ENCODE measurements at regions not wholly inside any gene's neighbourhood (a gene's known extent, or its start where the extent isn't known, plus 50 kb on each side); places are given as distances from the start of the nearest gene placed in this dataset.

DNA sequence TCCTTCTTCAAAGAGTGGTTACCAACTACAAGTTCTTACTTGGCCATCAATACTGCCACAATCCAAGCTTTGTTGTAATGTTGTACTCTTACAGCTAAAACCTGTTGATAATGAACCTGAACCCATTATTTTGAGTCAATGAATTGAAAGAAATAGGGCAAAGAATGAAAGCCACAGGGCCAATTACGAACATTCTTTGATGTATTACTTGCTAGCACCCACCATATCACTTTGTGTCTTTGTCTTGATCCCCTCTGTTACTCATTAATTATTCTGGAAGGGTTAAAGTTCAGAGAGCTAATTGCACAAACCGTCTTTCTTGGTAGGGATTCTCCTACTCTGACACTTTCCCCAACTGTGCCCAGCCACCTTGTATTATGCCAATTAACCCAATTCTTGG is 53.2 kb upstream of the TFEC start:
- TF ChIP-seq CTCF (IDR thresholded peaks at IDR 0.05) (no peak), POLR2A (IDR thresholded peaks at IDR 0.05) (no peak), EP300 (IDR thresholded peaks at IDR 0.05) (no peak), POLR2AphosphoS5 (IDR thresholded peaks at IDR 0.05) (no peak)
- Histone ChIP-seq H3K27me3 (no peaks in the 10 kb centered on the region), H3K4me1 (no peaks in the 10 kb centered on the region), H3K27ac (no peak overlapping the region), H3K4me3 (no peak overlapping the region), H3K9me3 (no peaks in the 10 kb centered on the region), H3K36me3 (no peaks in the 10 kb centered on the region)
- DNase-seq, result no peak
- intact Hi-C loops (cut with DNase I; ENCODE audit: low total_unique reads), result no loop called here
- 34 to 41% (median 37%) methylated on average over 2 of the region's 2 CpGs for WGBS, 5 donors

DNA sequence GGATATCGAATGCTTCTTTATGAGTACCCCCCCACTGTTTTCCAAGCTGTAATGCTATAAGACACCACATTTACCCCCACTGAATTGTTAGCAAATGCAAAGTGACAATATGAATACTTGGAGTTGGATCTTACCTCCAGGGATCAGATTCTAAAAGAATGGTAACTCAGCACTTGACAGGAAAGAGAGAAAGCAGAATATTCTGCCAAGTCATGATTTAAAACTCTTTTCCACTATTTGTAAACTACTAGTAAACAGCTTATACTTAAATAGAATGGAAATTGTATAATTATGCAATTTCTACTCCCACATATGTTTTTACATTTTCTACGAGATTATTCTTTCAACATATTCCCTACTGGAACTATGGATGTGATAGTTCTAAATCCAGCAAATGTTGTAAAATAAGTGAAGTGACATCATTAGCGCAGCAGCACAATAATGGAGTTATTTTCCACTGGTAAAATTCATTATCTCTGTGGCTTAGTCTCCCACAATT is 56.0 kb upstream of the TFEC start:
- TF ChIP-seq EP300 (IDR thresholded peaks at IDR 0.05) (no peak), POLR2AphosphoS5 (IDR thresholded peaks at IDR 0.05) (no peak), CTCF (IDR thresholded peaks at IDR 0.05) (no peak), POLR2A (IDR thresholded peaks at IDR 0.05) (no peak)
- WGBS, 5 donors, result 79 to 93% (median 87%) methylated on average over 3 of the region's 3 CpGs

DNA sequence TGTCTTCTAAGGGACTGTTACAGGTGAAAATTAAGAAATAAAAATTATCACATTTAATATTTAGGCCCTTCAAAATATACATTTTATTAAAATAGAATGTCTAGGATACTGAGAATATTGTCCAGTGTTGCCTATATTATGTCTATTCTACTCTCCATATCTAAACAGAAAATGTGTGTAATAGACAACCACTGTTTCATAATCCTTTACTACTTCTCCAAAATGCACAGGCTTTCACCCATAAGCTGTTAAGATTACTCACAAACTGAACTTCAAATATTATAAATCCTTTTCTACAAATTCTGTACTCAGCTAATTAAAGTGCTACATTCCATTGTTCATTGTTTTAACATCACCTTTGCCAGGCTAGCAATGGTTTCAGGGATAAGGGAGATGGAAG is 56.7 kb upstream of the TFEC start:
- H3K4me3 ChIP-seq, result no peak overlapping the region
- no peaks in the 10 kb centered on the region for H3K36me3 ChIP-seq
- H3K4me1 ChIP-seq, result no peaks in the 10 kb centered on the region
- no peak for DNase-seq
- intact Hi-C loops (cut with DNase I; ENCODE audit: low total_unique reads), result no loop called here
- no peak overlapping the region for H3K27ac ChIP-seq
- TF ChIP-seq POLR2A (IDR thresholded peaks at IDR 0.05) (no peak), EP300 (IDR thresholded peaks at IDR 0.05) (no peak), CTCF (IDR thresholded peaks at IDR 0.05) (no peak), POLR2AphosphoS5 (IDR thresholded peaks at IDR 0.05) (no peak)
- H3K9me3 ChIP-seq, result no peaks in the 10 kb centered on the region
- no peaks in the 10 kb centered on the region for H3K27me3 ChIP-seq

More for the DNA sequence above, 56.0 kb upstream of the TFEC start:
- intact Hi-C loops (cut with DNase I; ENCODE audit: low total_unique reads), result no loop called here
- no peaks in the 10 kb centered on the region for H3K9me3 ChIP-seq
- no peak for DNase-seq
- H3K27me3 ChIP-seq, result no peaks in the 10 kb centered on the region
- H3K4me3 ChIP-seq, result no peak overlapping the region
- H3K4me1 ChIP-seq, result no peaks in the 10 kb centered on the region
- no peaks in the 10 kb centered on the region for H3K36me3 ChIP-seq
- H3K27ac ChIP-seq, result no peak overlapping the region

GRCh38 chr7:116087984-116088383 is 57.4 kb upstream of the TFEC start:
- TF ChIP-seq POLR2AphosphoS5 (IDR thresholded peaks at IDR 0.05) (no peak), EP300 (IDR thresholded peaks at IDR 0.05) (no peak), CTCF (IDR thresholded peaks at IDR 0.05) (no peak), POLR2A (IDR thresholded peaks at IDR 0.05) (no peak)
- no peak overlapping the region for H3K27ac ChIP-seq
- DNase-seq, result no peak
- H3K36me3 ChIP-seq, result no peaks in the 10 kb centered on the region
- WGBS, 5 donors, result 35 to 52% (median 45%) methylated on average over 2 of the region's 2 CpGs
- no peaks in the 10 kb centered on the region for H3K4me1 ChIP-seq
- no peak overlapping the region for H3K4me3 ChIP-seq
- intact Hi-C loops (cut with DNase I; ENCODE audit: low total_unique reads), result no loop called here
- no peaks in the 10 kb centered on the region for H3K9me3 ChIP-seq
- H3K27me3 ChIP-seq, result no peaks in the 10 kb centered on the region

Data from stomach (tissue), 8 donors.